Heart right ventricle (tissue), 16 donors: ENCODE measurements at regions not wholly inside any gene's neighbourhood (a gene's known extent, or its start where the extent isn't known, plus 50 kb on each side); places are given as distances from the start of the nearest gene placed in this dataset.

Experiments
- ATAC-seq, 8 donors: fragments of 200-7000 bp; cut with Tn5 transposase; one replicate each; pipeline ENCODE4 v1.9.1; 2020; ENCODE audit warnings: mild to moderate bottlenecking in 8 of 8, moderate library complexity in 8 of 8, moderate number of reproducible peaks in 1 of 8
- DNase-seq, 2 donors: peaks; one replicate each; pipeline ENCODE4 v3.0.0-alpha.2; 2020
- H3K27ac ChIP-seq, 10 donors: fragments of 200-600 bp; sonication (generic) in 2 of 10; one replicate each; pipeline versions ENCODE4 v1.5.0 to v1.8.0; 2020 to 2022; ENCODE audit warnings: mild to moderate bottlenecking in 3 of 10
- H3K27me3 ChIP-seq, 7 donors: fragments of 200-600 bp; one replicate each; pipeline ENCODE4 v1.8.0; 2021 to 2022; ENCODE audit warnings: mild to moderate bottlenecking in 2 of 7
- H3K36me3 ChIP-seq, 9 donors: fragments of 200-600 bp; sonication (generic) in 1 of 9; one replicate each; pipeline versions ENCODE4 v1.5.0 to v1.8.0; 2020 to 2022; ENCODE audit warnings: mild to moderate bottlenecking in 2 of 9
- H3K4me1 ChIP-seq, 9 donors: fragments of 200-600 bp; sonication (generic) in 1 of 9; one replicate each; pipeline versions ENCODE4 v1.5.0 to v1.8.0; 2020 to 2022; ENCODE audit warnings: mild to moderate bottlenecking in 4 of 9
- H3K4me3 ChIP-seq, 10 donors: fragments of 200-600 bp; sonication (generic) in 2 of 10; one replicate each; pipeline versions ENCODE4 v1.5.0 to v1.8.0; 2020 to 2022; ENCODE audit warnings: mild to moderate bottlenecking in 7 of 10, moderate library complexity in 2 of 10
- H3K9me3 ChIP-seq, 11 donors: fragments of 200-600 bp in 10 of 11; sonication (generic) in 2 of 11; one replicate each; pipeline versions ENCODE4 v1.5.0 to v1.8.0; 2013 to 2022; ENCODE audit warnings: mild to moderate bottlenecking in 2 of 11, control low read depth in 1 of 11, moderate library complexity in 1 of 11
- CTCF ChIP-seq, 9 donors: fragments of 200-600 bp; sonication (generic) in 2 of 9; IDR thresholded peaks; one replicate each; pipeline versions ENCODE4 v1.5.0 to v1.8.0; 2021 to 2022; ENCODE audit warnings: antibody characterized with exemption in 9 of 9, mild to moderate bottlenecking in 5 of 9, moderate library complexity in 1 of 9
- WGBS, 2 donors: extraction: QIAGEN DNeasy Blood & Tissue Kit; methylation state at CpG; one replicate each; pipeline ENCODE4 v1.1.7; 2013; ENCODE audit warnings: inconsistent platforms in 1 of 2; 5-methylcytosine and 5-hydroxymethylcytosine counted together
- intact Hi-C, 10 donors: fragments of 100-400 bp; cut with DNase I; formaldehyde crosslinking; loops; one replicate each; pipeline versions ENCODE4 v1.11.1 to v1.14.2; 2022
- donor health status: Arrhythmogenic right ventricular cardiomyopathy.
- donor health status: ischemic (EF 13 %, LVEDD 7.1; RV severe dilation, severe dysfunction).
- donor health status: healthy with polysubstance abuse.
- donor health status: DM: no; HTN: yes; CAD: no.
- donor health status: DM: no; HTN: no; CAD: no.
- donor health status: ischemic (EF 25% LVEDD 6.9; RV normal size, moderate dysfunction).
- donor health status: ischemic (EF 25% LVEDD 5.7; RV mildly dilated, moderate dysfunction).
- donor health status: healthy.
- donor health status: DM: yes; HTN: yes; CAD: no.
- donor health status: Ischemic cardiomyopathy.
- donor health status: ischemic (EF 35%, LVEDD 5.7; RV mildly dilated, moderate dysfunction).
- donor health status: nonischemic (EF 11% LVEDD 7.7; RV severe dilation, severe dysfunction).
- donor health status: DM: yes; HTN: yes; CAD: no.
- donor health status: PGD.
- donor health status: ischemic (EF 29% LVEDD 5.4; RV normal size, mild dysfunction).
- donor health status: nonischemic (EF 23%, LVEDD 6.1; RV moderate dilation, normal function).

GRCh38 chr6:126233192-126233591 is 106.7 kb upstream of the CENPW start:
- ATAC-seq = no peak
- 80 to 84% methylated on average over 1 of the region's 1 CpG for WGBS, 2 donors
- Histone ChIP-seq H3K36me3 (no peaks in the 10 kb centered on the region), H3K27ac (no peak overlapping the region), H3K27me3 (no peaks in the 10 kb centered on the region), H3K9me3 (peaks cover 0 to 11% (median 0%) of the 10 kb centered on the region in 11 donors), H3K4me3 (no peak overlapping the region), H3K4me1 (no peaks in the 10 kb centered on the region)
- no peak for DNase-seq
- TF ChIP-seq CTCF (IDR thresholded peaks at IDR 0.05) = no peak
- intact Hi-C loops = no loop called here

- 98 to 100% methylated on average over 1 of the region's 1 CpG for WGBS, 2 donors
- Histone ChIP-seq H3K9me3 (peaks cover 0 to 19% (median 0%) of the 10 kb centered on the region in 11 donors), H3K4me3 (no peak overlapping the region), H3K27ac (no peak overlapping the region), H3K27me3 (no peaks in the 10 kb centered on the region), H3K4me1 (no peaks in the 10 kb centered on the region), H3K36me3 (no peaks in the 10 kb centered on the region)
- DNase-seq (no peak), ATAC-seq (no peak)
- TF ChIP-seq CTCF (IDR thresholded peaks at IDR 0.05) = no peak
- intact Hi-C loops = no loop called here
Observed at GRCh38 chr6:126235363-126235762, 104.6 kb upstream of the CENPW start.

DNA sequence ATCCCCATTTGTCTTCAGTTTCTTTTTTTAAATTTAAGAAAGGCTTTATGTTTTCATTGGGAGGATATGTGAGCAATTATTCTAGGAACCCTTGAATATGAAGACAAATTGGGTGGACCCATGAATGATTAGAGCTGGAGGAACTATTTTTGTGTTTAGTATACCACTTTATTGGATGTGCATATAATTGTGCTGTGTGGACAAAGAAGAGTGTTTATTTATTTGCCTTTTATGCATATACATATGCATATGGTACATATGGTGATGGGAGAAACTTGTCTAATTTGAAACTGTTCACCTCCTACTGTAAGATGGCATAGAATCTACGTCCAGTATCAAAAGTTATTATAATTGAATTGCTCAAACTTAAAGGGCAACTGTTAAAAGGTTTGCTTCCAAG is 94.8 kb upstream of the CENPW start:
- DNase-seq (no peak), ATAC-seq (no peak)
- H3K27me3 ChIP-seq = no peaks in the 10 kb centered on the region
- WGBS, 2 donors = 63 to 72% methylated on average over 1 of the region's 1 CpG
- TF ChIP-seq CTCF (IDR thresholded peaks at IDR 0.05) = no peak
- H3K4me1 ChIP-seq = no peaks in the 10 kb centered on the region
- intact Hi-C loops = no loop called here
- H3K36me3 ChIP-seq = no peaks in the 10 kb centered on the region
- no peak overlapping the region for H3K27ac ChIP-seq
- peaks cover 0 to 30% (median 6%) of the 10 kb centered on the region in 11 donors for H3K9me3 ChIP-seq
- H3K4me3 ChIP-seq = no peak overlapping the region

DNA sequence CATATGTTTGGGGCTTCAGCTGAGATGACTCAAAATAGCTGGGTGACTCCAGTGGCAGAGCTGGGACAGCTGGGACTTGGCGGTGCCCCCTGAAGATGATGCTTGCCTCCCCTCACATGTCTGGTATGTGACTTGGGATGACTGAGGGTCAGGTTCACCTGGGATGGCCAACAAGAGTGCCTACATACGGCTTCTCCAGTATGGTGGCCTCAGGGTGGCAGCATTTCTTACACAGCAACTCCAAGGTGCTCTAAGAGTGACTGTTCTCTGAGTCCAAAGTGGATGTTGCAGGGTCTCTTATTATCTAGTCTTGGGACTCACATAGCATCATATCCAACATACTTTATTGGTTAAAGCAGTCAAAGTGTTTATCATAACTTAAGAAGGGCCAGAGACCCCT is 87.8 kb upstream of the CENPW start:
- 90 to 95% methylated on average over 2 of the region's 2 CpGs for WGBS, 2 donors
- TF ChIP-seq CTCF (IDR thresholded peaks at IDR 0.05) = no peak
- intact Hi-C loops = no loop called here
- ATAC-seq (no peak), DNase-seq (no peak)
- Histone ChIP-seq H3K27ac (no peak overlapping the region), H3K9me3 (peaks cover 0 to 16% (median 0%) of the 10 kb centered on the region in 11 donors), H3K4me1 (no peaks in the 10 kb centered on the region), H3K27me3 (no peaks in the 10 kb centered on the region), H3K4me3 (no peak overlapping the region), H3K36me3 (no peaks in the 10 kb centered on the region)

DNA sequence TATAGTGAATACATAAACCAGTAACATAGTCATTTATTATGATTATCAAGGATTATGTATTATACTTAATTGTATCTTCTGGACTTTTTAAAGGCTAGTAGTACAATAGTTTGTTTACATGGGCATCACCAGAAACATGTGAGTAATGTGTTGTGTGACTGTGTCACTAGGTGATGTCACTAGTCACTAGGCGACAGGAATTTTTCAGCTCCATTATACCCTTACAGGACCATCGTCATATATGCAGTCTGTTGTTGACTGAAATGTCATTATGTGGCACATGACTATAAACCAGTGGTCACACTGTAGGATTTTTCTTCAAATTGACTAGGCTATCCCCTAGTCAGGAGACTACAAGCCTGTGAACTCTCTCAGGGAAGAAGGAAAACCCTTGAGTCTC is 86.5 kb upstream of the CENPW start:
- no peak for TF ChIP-seq CTCF (IDR thresholded peaks at IDR 0.05)
- DNase-seq = no peak
- intact Hi-C loops = no loop called here

More for the DNA sequence above, 86.5 kb upstream of the CENPW start:
- Histone ChIP-seq H3K27me3 (no peaks in the 10 kb centered on the region), H3K4me3 (no peak overlapping the region), H3K36me3 (no peaks in the 10 kb centered on the region), H3K4me1 (no peaks in the 10 kb centered on the region), H3K27ac (no peak overlapping the region), H3K9me3 (peaks cover 0 to 28% (median 0%) of the 10 kb centered on the region in 11 donors)
- WGBS, 2 donors = 94 to 96% methylated on average over 2 of the region's 2 CpGs
- no peak for ATAC-seq
